Upper lobe of right lung (tissue), 1 donor: ENCODE measurements at regions not wholly inside any gene's neighbourhood (a gene's known extent, or its start where the extent isn't known, plus 50 kb on each side); places are given as distances from the start of the nearest gene placed in this dataset.

Experiments
- ATAC-seq: fragments of 200-7000 bp; cut with Tn5 transposase; one replicate; pipeline ENCODE4 v1.9.1; 2020; ENCODE audit warnings: mild to moderate bottlenecking, moderate library complexity
- DNase-seq: peaks from one replicate; pipeline ENCODE4 v3.0.0-alpha.2; 2020
- H3K27ac ChIP-seq: fragments of 200-600 bp; one replicate; pipeline ENCODE4 v1.8.0; 2022
- H3K27me3 ChIP-seq: fragments of 200-600 bp; one replicate; pipeline ENCODE4 v1.8.0; 2022; ENCODE audit warnings: mild to moderate bottlenecking
- H3K36me3 ChIP-seq: fragments of 200-600 bp; one replicate; pipeline ENCODE4 v1.8.0; 2022
- H3K4me1 ChIP-seq: fragments of 200-600 bp; one replicate; pipeline ENCODE4 v1.8.0; 2022
- H3K4me3 ChIP-seq: fragments of 200-600 bp; one replicate; pipeline ENCODE4 v1.8.0; 2022; ENCODE audit warnings: mild to moderate bottlenecking
- H3K9me3 ChIP-seq: fragments of 200-600 bp; one replicate; pipeline ENCODE4 v1.8.0; 2022
- intact Hi-C: fragments of 100-400 bp; cut with DNase I; formaldehyde crosslinking; loops from one replicate; pipeline ENCODE4 v1.11.0; 2022
- TF ChIP-seq, protein P1 (sequence below): fragments of 200-600 bp; IDR thresholded peaks from one replicate; pipeline ENCODE4 v1.8.0; 2022; ENCODE audit warnings: antibody characterized with exemption
- donor health status: DM: no; HTN: yes; CAD: no; lungs with severe emphysema.

DNA sequence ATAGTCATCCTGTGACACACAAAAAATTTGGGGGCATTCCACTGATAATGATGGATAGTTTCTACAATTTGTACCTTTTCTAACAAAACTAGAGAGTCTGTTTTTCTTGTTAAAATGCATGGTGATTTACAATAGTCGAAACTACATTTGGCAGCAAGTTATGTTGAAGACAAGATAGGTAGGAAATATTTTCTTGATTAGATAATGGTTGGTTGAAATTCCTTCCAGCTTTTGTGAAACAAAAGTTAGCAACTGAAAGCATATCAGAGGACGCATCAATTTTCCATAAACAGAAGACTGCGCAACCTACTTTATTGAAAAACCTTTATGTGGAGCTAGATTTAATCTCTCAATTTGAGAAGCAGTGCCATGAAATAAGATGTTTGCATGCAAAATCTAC, 155.8 kb upstream of the GLI3 start:
- no peaks in the 10 kb centered on the region for H3K36me3 ChIP-seq
- H3K27me3 ChIP-seq: no peaks in the 10 kb centered on the region
- ATAC-seq (no peak), DNase-seq (no peak)
- intact Hi-C loops: no loop called here
- H3K4me1 ChIP-seq: no peaks in the 10 kb centered on the region
- H3K4me3 ChIP-seq: no peak overlapping the region
- TF ChIP-seq, protein P1, sequence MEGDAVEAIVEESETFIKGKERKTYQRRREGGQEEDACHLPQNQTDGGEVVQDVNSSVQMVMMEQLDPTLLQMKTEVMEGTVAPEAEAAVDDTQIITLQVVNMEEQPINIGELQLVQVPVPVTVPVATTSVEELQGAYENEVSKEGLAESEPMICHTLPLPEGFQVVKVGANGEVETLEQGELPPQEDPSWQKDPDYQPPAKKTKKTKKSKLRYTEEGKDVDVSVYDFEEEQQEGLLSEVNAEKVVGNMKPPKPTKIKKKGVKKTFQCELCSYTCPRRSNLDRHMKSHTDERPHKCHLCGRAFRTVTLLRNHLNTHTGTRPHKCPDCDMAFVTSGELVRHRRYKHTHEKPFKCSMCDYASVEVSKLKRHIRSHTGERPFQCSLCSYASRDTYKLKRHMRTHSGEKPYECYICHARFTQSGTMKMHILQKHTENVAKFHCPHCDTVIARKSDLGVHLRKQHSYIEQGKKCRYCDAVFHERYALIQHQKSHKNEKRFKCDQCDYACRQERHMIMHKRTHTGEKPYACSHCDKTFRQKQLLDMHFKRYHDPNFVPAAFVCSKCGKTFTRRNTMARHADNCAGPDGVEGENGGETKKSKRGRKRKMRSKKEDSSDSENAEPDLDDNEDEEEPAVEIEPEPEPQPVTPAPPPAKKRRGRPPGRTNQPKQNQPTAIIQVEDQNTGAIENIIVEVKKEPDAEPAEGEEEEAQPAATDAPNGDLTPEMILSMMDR: no peak
- no peaks in the 10 kb centered on the region for H3K9me3 ChIP-seq
- H3K27ac ChIP-seq: no peak overlapping the region

DNA sequence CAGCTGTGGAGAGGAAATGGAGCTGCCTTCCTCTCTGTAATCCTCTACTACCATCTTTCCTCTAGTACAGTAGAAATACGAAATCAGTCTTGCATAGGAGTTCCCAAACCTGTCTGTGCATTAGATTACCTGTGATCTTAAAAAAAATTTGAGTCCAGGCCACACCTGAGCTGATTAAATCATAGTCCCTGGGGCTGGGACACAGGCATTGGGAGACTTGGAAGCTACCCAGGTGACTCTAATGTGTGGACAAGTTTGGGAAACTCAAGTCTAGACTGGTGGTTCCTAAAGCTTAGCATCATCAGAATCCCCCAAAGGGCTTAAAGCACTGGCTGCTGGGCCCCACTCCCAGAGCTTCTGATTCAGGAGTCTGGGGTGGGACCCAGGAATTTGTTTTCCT, 152.7 kb upstream of the GLI3 start:
- ATAC-seq: no peak
- no peaks in the 10 kb centered on the region for H3K27me3 ChIP-seq
- no peaks in the 10 kb centered on the region for H3K9me3 ChIP-seq
- no peaks in the 10 kb centered on the region for H3K4me1 ChIP-seq
- no peak overlapping the region for H3K4me3 ChIP-seq
- no peak overlapping the region for H3K27ac ChIP-seq
- DNase-seq: no peak
- intact Hi-C loops: no loop called here
- H3K36me3 ChIP-seq: no peaks in the 10 kb centered on the region
- TF ChIP-seq, protein P1: no peak

DNA sequence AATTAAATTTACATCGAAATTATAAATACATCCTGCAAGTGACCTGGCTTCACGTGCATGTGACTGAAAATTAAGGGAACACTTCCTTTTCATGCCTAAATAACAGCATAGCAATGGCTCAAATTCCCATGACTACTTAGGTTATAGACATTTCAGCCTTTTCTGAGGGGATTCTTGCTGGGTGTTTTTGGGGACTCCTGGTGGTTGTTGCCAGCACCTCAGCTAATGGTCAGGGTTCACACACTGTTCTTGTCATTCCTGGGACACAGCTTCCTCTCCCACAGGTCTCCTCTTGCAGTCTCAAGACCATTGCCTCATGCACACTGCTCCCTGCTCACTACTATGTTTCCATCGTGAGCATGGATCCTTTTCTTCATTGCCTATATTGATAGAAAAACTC, 148.9 kb upstream of the GLI3 start:
- Histone ChIP-seq H3K27ac (no peak overlapping the region), H3K27me3 (no peaks in the 10 kb centered on the region), H3K9me3 (no peaks in the 10 kb centered on the region), H3K4me1 (no peaks in the 10 kb centered on the region), H3K36me3 (no peaks in the 10 kb centered on the region), H3K4me3 (no peak overlapping the region)
- ATAC-seq (no peak), DNase-seq (no peak)
- TF ChIP-seq, protein P1: no peak
- intact Hi-C loops: no loop called here

DNA sequence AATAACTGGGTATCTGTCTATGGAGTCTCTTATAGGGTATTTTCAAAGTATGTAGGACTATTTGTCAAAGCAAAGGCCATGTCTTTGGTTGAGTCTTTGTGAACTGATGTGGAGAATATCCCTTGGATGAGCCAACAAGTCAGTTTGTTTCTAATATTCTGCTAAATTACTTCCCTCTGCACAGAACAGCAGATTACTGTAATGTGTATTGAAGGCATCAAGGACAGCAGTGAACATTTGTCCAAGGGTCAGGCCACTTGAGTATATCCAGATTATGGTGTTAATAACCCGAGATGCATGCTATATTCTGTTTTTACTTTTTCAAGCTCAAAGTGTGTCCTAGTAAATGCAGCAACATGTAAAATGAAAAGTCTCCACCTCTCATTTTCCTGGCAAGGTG, 144.2 kb upstream of the GLI3 start:
- ATAC-seq (no peak), DNase-seq (no peak)
- TF ChIP-seq, protein P1: no peak
- no peaks in the 10 kb centered on the region for H3K9me3 ChIP-seq
- no peaks in the 10 kb centered on the region for H3K4me1 ChIP-seq
- no peaks in the 10 kb centered on the region for H3K36me3 ChIP-seq
- no peak overlapping the region for H3K27ac ChIP-seq
- H3K4me3 ChIP-seq: no peak overlapping the region
- H3K27me3 ChIP-seq: no peaks in the 10 kb centered on the region
- intact Hi-C loops: no loop called here

DNA sequence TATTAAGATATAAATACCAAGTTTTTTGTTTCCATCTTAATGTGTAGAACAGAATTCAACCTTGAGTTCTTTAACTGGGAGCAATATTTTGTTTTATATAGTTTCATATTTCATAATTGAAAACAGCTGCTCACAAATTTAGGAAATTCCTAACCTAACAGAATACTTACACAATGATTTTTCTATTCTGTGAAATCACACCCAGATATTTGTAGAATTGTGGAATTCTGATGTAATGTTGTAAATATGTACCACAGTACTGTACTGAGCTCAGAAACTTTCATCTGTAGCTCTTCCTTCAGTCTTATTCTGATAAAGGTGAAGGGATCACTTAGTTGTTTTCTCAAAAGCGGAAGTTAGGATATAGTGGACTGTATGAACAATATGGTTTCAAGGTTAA, 143.4 kb upstream of the GLI3 start:
- Histone ChIP-seq H3K36me3 (no peaks in the 10 kb centered on the region), H3K9me3 (no peaks in the 10 kb centered on the region), H3K27me3 (no peaks in the 10 kb centered on the region), H3K27ac (no peak overlapping the region), H3K4me3 (no peak overlapping the region), H3K4me1 (no peaks in the 10 kb centered on the region)
- DNase-seq (no peak), ATAC-seq (no peak)
- intact Hi-C loops: no loop called here
- TF ChIP-seq, protein P1: no peak

DNA sequence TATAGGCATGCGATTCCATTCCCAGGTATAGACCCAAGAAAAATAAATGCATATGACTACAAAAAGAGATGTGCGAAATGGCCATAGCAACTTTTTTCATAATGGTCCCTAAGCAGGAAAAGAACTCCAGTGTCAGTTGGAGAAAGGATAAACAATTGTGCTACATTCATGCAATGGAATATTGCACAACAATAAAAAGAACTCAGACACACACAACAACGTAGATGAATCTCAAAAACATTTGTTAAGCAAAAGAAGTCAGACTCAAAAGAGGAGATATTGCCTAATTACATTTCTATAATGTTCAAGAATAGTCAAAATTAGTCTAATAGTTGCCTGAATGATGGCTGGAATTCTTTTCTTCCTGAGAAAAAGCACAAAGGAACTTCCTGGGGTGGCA, 141.1 kb upstream of the GLI3 start:
- no peaks in the 10 kb centered on the region for H3K36me3 ChIP-seq
- ATAC-seq (no peak), DNase-seq (no peak)
- TF ChIP-seq, protein P1: no peak
- no peaks in the 10 kb centered on the region for H3K27me3 ChIP-seq
- H3K27ac ChIP-seq: no peak overlapping the region
- intact Hi-C loops: no loop called here
- H3K4me1 ChIP-seq: no peaks in the 10 kb centered on the region
- no peak overlapping the region for H3K4me3 ChIP-seq
- no peaks in the 10 kb centered on the region for H3K9me3 ChIP-seq
